ENCODE measurements at regions not wholly inside any gene's neighbourhood (a gene's known extent, or its start where the extent isn't known, plus 50 kb on each side); places are given as distances from the start of the nearest gene placed in this dataset.

DNA sequence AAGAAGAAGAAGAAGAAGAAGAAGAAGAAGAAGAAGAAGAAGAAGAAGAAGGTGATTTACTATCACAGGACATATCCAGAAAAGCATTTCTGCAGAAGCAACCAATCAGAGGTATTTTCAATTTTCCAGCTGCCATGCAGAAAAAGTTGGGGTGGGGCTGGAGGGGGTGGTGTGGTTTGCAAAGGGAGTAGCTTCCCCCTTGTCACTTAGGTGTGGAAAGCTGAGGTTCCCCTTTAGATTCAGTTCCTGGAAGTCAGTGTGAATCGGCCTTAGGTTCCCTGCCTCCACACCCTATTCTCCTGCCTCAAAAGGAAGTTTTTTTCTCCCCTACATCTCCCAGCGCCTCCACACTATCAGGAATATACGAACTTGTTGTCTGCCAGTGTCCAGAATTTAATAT, 276.7 kb upstream of the ARRDC4 start:
- TF ChIP-seq, protein P1, sequence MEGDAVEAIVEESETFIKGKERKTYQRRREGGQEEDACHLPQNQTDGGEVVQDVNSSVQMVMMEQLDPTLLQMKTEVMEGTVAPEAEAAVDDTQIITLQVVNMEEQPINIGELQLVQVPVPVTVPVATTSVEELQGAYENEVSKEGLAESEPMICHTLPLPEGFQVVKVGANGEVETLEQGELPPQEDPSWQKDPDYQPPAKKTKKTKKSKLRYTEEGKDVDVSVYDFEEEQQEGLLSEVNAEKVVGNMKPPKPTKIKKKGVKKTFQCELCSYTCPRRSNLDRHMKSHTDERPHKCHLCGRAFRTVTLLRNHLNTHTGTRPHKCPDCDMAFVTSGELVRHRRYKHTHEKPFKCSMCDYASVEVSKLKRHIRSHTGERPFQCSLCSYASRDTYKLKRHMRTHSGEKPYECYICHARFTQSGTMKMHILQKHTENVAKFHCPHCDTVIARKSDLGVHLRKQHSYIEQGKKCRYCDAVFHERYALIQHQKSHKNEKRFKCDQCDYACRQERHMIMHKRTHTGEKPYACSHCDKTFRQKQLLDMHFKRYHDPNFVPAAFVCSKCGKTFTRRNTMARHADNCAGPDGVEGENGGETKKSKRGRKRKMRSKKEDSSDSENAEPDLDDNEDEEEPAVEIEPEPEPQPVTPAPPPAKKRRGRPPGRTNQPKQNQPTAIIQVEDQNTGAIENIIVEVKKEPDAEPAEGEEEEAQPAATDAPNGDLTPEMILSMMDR (IDR thresholded peaks at IDR 0.05; ENCODE audit: low read depth, low read length) = no peak
- no peak for TF ChIP-seq EZH2phosphoT487 (IDR thresholded peaks at IDR 0.05; ENCODE audit: low read depth)

Measured in OCI-LY3 (cell line).